Astrocyte of the hippocampus (primary cell): ENCODE measurements at regions not wholly inside any gene's neighbourhood (a gene's known extent, or its start where the extent isn't known, plus 50 kb on each side); places are given as distances from the start of the nearest gene placed in this dataset.
"Not testable (repeated sequence)": the region's sequence is repeated elsewhere in the genome, so short reads cannot be mapped to it uniquely, and the experiment has no call there.

ENCODE experiments used
- DNase-seq: peaks from one replicate; pipeline ENCODE4 v3.0.0; 2011; ENCODE audit warnings: low read depth, low spot score

DNA sequence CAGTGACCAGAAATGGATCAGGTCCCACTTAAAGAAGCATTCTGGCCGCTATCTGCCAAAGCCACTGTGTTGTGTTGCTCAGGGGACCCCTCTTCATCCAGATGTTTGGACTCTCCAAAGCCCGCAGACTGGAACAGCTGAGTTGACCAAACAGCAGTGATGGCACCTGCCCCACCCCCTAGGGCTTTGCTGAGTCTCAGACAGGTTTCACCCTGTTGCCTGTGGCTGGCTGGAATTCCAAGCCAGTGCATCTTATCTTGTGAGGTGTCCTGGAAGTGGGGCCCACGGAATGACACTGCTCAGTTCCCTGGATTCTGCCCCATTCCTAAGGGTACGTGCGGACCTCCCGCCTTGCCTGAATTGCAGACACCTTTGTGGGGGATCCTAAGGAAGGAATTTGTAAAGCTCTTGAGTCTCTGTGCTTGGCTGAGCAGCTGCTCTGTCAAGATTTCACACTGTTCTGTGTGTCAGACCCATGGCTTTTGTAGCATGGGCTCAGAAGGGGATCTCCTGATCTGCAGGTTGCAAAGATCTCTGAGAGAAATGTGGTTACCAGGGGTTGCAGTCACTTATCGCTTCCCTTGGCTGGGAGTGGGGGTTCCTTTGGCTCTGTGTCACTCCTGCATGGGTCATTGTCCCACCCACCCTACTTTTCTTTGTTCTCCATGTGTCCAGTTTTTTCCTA, 1707.9 kb upstream of the PCDH10 start:
- DNase-seq = no peak

DNA sequence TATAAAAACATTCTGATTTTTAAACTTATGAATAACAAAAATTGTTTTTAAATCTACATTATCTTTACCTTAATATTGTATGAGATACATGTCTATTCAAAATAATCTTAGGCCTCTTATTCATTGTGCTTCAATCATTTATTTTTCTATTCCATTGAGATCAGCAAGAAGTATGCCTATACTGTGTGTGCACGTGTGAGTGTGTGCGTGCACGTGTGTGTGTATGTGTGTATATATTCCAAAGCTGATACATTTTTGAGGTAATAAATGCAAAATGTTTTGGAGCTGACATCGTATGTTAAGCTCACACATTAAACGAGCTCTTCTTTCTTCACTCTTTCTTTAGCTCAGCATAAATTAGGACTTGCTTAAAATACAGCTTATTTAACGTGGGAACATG, 1701.2 kb upstream of the PCDH10 start:
- DNase-seq = no peak

DNA sequence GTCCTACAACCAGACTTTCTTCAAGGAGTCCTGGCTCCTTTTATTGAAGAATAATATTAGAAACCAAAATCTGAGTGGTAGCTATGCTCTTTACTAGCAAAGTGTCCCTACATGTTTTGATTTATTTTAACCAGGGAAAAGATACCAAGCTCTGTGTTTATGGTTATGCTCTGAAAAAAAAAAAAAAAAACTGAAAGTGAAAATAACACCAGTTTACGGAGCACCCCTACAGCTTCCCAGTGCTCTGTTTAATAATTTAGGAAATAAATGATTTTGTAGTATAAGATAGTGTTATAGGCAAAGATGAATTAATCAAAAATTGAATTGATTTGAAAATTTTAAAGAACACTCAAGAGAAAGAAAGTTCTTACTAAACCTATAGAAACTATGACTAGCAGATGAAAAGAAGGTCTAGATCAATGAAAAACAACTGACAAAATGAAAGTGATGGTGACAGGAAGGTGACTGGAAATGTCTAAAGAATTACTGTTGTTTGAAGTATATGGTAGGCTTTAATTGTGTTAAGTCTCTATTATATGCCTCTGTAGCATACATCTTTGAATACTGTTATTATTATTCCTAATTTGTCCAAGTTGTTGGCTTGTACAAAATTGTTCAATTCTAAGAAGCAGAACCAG, 1698.4 kb upstream of the PCDH10 start:
- DNase-seq = no peak

DNA sequence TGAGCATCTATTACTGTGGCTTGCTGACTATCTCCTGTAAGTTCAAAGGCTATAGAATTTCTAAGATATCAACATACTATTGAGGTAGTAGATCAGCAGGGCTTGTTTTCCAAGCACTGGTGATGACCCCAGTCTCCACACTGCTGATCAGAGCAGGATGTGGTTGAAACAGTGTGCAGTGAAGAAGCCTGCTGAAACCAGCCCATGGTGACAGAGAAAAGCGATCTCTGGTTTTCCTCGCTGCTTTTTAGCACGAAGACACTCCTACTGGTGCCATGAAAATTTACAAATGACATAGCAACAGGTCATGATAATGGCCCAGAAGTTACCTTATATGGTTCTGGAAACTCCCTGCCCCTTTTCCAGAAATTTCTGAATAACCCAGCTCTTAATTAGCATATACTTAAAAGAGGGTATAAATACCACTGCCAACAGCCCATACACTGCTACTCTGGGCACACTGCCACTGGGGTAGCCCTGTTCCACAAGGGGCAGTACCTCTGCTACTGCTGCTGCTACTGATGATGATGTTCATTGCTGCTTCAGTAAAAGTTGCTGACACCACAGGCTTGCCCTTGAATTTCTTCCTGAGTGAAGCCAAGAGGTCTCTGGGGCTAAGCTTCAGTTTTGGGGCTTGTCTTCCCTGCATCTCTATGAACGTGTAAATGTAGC, 1689.5 kb upstream of the PCDH10 start:
- no peak for DNase-seq

DNA sequence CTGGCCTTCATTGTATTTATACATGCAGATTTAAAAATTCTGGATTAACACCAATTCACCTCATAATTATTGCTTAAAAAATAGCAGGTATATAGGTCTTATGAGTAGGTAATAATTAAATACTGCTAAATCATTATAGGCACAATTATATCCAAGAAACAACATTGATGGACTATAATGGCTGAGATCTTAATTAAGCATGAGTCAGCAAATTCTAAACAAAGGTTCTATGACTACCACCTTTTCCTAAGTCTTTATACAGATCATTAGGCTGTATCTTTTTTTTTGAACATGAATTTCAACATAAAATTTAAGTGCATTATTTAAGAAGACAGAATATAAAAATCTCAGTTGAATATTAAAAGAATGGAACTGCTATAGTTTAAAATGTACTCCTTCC, 1678.7 kb upstream of the PCDH10 start:
- no peak for DNase-seq

DNA sequence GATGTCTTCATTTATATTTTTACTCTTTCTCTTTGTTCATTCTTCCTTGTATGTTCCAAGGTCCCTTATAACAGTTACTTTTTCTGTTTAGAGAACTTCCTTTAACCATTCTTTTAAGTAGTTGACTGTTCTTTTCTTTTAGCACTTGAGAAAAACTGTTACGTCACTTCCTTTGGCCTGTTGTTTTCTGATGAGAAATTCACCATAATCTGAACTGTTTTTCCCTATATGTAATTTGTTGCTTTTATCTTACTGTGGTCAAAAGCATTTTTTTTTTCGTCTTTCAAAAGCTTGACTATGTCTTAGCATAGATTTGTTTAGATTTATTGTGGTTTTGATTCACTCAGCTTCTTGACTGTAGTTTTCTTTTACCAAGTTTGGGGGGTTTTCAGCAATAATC, 1660.3 kb upstream of the PCDH10 start:
- no peak for DNase-seq

DNA sequence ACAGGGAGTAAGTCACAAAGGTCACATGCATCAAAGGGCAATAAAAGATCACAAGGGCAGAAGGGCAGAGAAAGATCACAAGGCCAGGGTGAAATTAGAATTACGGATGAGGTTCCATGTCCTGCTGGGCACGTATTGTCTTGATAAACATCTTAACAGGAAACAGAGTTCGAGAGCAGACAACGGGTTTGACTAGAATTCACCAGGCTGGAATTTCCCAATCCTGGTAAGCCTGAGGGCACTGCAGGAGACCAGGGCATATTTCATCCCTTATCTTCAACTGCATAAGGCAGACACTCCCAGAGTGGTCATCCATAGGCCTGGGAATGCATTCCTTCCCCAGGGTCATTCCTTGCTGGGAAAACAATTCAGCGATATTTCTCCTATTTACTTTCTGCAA, 1652.9 kb upstream of the PCDH10 start:
- not testable (repeated sequence) for DNase-seq

DNA sequence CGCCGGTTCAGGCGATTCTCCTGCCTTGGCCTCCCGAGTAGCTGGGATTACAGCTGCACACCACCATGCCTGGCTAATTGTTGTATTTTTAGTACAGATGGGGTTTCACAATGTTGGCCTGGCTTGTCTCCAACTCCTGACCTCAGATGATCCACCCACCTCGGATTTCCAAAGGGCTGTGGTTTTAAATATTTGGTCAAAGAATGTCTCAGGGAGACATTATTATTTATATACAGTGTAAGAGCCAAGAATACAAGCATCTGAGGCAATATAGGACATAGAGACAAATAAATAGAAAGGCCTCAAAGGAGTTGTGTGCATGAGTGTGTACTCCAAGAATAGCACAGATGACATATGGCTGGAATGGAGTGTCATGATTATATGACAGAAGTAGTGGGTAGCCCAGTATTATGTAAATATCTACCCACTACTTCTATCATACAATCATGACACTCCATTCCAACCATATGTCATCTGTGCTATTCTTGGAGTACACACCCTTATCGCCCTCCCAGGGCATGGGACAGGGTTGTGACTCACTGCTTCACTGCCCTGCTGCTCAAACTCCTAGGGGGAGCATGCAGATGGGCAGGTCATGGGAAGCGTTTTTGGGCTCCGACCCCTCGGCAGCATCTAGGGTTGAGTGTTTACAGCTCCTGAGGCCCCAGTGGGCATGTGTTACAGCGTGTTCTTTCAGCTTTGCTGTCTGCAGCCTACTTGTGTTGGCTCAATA, 1649.8 kb upstream of the PCDH10 start:
- peak; percentile 81 for DNase-seq

DNA sequence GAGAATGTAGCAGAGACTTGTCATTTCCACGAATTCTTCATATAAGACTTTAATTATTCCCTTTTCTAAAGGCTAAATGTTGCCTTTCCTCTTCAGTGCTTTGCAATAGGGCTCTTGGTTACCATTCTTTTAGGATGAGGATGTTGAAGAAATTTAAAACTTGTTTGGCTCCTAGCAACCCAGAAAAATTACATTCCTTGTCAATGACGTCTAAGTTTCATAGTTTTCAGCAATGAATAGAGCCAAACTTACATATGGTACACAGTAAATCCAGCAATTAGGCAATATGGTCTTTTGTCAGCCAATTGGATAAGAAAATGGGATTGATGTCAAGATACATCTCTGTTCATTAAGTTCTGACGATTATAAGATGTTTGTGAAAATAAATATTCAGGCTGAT, 1639.6 kb upstream of the PCDH10 start:
- no peak for DNase-seq

DNA sequence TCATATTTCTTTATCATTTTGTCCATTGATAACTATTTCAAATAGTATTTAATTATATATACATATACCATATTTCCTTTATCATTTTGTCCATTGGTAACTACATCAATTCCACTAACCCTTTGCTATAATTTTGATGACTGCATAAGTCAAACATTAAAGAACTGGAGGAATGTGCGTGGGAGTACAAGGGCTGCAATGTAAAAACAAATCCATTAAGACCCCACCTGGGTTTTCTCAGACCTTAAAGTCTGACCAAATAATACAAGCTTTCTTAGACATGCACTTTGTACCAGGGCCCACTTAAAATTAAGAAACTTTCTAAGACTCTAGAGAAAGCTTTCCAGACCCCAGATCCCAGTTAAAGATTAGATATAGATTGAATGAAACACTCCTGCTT, 1622.4 kb upstream of the PCDH10 start:
- no peak for DNase-seq

DNA sequence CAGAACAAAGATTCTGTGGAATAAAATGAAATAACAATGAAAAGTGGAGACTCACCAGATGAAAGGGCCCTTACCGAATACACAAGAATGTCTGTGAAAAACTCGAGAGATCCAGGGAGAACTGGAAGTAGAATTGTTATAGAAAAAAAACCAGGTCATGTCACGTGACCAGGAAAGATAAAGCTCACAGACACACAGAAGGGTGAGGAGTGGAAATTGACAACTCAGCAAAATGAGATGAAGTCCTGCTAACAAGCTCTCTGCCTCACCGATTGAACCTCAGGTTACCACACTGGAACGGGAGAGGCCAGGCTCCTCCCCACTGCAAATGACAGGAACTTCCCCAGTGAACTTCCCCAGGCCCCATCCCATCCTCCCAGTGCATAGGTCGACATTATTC, 1618.0 kb upstream of the PCDH10 start:
- DNase-seq = no peak

DNA sequence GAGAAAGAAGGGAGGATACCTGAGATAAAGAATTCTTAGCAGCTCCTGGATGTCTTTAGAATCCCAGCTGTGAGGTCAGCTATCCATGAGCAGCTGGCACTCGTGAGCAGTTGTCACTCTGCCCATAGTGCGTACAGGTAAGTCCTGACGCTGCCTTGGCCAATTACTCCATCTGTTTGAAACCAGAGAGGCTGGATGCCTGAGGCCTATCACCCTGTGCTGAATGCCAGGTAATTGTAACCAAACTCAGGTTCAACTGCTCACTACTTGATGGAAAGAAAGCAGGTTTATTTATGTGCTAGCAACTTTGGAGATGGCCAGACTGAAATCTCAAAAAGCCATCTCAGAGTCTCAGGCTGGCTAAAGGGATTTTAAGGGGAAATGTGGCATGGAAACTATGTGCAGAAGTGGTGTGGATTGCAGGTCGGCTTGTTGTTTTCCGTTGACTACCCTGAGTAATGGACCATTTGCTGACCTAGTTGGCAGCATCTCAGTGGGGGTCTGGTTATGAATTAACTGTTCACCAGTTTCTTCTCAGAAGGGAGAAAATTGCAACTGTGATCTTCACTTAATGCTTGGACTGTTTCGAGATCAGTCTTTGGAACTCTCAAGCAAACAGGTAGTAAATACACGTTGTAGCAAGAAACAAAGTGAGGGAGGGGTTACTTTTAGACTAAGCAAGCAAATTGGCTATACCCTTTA, 1614.0 kb upstream of the PCDH10 start:
- no peak for DNase-seq

DNA sequence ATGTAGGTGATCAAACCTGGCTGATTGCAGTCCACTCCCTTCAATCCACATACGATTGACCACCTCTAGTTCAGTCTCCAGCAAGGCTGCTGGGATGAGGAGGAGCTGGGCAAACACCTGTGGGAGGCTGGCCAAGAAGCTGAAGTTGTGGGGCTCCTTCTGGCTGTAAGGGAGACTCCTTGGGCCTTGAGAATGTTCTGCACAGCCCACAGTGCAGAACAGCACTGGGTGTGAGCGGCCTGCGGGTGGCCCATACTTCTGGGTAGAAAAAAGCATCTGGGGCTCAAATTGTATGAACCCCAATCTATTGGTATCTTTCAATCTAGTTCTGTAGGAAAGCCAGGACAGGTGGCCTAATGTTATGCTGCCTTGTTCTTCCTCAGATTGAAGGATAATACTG, 1608.8 kb upstream of the PCDH10 start:
- DNase-seq = no peak

DNA sequence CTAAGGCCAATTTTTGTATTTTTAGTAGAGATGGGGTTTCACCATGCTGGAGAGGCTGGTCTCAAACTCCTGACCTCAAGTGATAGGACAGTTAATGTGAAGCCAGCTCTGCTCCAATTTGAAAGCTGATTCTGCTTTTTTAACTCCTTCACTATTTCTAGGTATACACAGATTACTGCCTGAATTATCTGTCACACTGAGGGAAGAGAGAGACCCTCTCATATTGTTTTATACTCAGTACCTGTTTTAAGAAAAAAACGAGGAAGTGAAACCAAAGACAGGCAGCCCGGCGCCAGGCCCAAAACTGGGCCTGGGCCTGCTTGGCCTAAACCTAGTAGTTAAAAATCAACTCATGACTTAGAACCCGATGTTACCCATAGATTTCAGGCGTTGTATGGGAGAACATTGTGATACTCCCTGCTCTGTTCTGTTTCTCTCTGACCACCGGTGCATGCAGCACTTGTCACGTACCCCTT, 1601.5 kb upstream of the PCDH10 start:
- DNase-seq = no peak

DNA sequence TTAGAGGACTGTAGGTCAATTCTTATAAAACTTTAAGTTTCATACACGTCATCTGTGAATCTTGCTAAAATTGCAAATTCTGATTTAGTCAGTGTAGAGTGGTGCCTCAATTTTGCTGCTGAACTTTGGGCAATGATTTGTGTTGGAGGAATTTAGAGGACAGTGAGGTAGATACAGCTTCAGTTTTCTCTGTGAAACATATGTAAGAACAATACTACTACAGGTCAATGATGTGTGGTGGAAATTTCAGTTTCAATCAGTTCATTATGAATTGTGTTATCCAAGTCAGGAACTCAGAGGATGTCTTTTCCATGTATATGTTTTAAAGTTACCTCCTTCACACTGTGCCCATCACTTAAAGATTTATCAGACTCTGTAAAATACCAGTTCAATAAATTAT, 1597.8 kb upstream of the PCDH10 start:
- DNase-seq = no peak

DNA sequence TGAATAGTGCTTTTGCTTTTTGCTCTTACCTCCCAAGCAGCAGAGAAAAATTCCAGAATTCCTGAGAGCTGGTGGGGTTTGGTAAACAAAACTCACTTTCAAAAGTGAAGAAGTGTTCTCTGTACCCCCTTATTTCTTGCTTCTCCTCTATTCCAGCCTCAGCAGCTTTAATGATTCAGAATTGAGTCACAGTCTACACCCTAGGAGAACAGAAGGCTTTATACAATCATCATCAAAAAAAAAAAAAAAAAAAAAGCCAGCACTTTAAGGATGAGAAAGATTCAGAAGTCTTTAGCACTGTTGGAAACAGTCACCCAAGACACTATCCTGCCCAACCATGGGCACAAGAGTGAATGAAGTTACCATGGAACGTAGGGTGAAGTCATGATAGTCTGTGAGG, 1583.1 kb upstream of the PCDH10 start:
- no peak for DNase-seq

DNA sequence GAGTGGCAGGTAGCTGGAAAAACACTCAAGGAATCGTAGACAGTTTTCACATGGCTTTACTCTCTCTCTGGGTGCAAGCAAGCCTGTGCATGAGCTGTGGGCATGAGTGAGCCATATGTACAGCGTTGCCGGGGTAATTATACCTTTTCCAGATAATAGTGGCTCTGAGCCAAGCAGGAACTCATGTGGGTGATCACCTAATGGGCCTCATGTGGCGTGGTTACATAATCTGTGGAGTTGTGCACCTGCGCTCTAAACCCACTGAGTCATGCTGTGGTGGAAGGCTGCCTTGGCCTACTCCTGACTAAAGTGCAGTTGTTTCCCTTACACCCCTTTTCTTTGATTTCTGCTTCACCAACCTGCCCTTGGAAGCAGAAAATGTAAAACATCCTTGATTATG, 1564.5 kb upstream of the PCDH10 start:
- DNase-seq = no peak

DNA sequence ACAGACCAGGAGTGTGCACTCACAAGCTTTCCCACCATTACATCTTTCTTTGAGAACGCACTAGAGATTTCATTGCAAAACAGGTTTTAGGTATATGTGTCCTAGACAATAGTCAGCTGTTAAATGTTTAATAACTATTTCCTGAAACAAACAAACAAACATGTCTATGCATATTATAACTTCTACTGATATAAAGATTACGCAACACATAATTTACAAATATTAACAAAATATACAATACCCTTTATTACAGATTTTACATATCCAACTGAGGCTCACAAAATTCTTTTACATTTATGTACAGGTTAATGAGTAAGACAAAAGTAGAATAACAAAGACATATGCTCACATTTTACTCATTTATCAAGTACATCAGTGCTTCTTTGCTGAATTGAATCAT, 1554.0 kb upstream of the PCDH10 start:
- no peak for DNase-seq

DNA sequence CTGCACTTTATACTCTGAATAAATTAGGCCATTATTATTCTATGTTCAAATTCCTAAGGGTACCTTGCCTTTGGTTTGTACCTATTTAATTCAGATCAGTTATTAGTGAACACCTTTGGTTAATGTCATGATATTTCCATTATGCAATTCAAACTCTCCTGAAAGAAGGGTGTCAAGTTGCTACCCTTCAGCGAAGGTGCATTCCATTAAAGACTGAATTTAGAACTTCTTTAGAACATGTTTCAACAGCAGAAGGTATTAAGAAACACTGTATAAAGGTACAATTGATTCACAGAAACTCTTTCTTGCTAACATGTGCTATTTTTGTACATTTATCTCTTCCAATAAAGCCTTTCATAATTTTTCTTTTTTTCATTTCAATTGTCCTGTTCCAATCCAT, 1545.4 kb upstream of the PCDH10 start:
- DNase-seq = no peak

DNA sequence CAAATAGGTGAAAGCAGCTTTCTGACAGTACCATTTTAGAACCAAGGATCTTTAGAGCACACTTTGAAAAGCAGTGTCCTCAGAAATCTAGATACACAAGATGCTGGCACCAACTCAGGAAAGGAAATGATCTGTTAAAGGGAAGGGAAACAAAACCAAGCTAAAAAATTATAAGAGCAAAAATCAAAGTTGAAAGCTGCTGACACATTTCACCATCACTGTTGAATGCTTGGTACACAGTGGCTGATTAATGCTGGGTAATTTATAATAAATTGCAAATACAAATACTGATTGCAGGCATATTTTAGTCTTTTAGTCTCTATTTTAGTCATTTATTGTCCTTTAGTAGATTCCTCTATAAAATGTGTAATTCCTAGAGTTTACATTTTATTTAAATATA, 1540.1 kb upstream of the PCDH10 start:
- DNase-seq = no peak

DNA sequence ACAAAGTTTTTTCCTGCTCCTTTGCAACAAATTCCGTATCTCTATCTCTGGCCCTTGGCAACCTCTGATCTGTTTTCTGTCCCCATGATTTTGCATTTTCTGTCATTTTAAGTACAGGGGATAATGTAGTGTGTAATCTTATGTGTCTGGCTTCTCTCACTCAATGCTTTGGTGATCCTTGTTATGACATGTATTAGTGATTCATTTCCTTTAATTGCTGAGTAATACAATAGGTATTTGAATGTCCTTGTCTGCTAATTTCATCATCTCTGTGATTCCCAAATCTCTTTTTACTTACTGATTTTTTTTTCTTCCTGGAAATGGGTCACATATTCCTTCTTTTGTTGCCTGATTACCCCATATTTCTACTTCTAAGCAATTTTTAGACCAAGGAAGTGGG, 1538.6 kb upstream of the PCDH10 start:
- DNase-seq = not testable (repeated sequence)
